GM12891 (cell line): ENCODE measurements at regions not wholly inside any gene's neighbourhood (a gene's known extent, or its start where the extent isn't known, plus 50 kb on each side); places are given as distances from the start of the nearest gene placed in this dataset.

Source experiments
- POLR2A ChIP-seq: IDR thresholded peaks from 2 replicates; pipeline ENCODE4 v1.6.1; 2011; ENCODE audit warnings: low read depth, low read length, control low read depth
- POLR2AphosphoS5 ChIP-seq: IDR thresholded peaks from 2 replicates; pipeline ENCODE4 v1.6.1; 2011; ENCODE audit warnings: low read depth, low read length, control low read depth
- POU2F2 ChIP-seq: IDR thresholded peaks from 2 replicates; pipeline ENCODE4 v1.6.1; 2011; ENCODE audit warnings: low read depth, mild to moderate bottlenecking, control low read depth, low read length, moderate library complexity
- TAF1 ChIP-seq: IDR thresholded peaks from 2 replicates; pipeline ENCODE4 v1.6.1; 2011; ENCODE audit warnings: low read depth, low read length, control low read depth

- TF ChIP-seq POLR2AphosphoS5 (no peak), TAF1 (no peak), POLR2A (no peak), POU2F2 (no peak)
These were observed 222.2 kb upstream of the SLC35B3 start for GRCh38 chr6:8657522-8657921.
